MM.1S (cell line): ENCODE measurements at regions not wholly inside any gene's neighbourhood (a gene's known extent, or its start where the extent isn't known, plus 50 kb on each side); places are given as distances from the start of the nearest gene placed in this dataset.

Experiments
- EZH2 ChIP-seq: fragments of 300-600 bp; sonication (generic); optimal IDR thresholded peaks from 2 replicates; pipeline ENCODE3; 2017; ENCODE audit warnings: low read depth, mild to moderate bottlenecking, antibody characterized with exemption, low read length, mixed read lengths
- TF ChIP-seq, protein P1 (sequence below): fragments of 300-600 bp; sonication (generic); IDR thresholded peaks from 2 replicates; pipeline ENCODE4 v1.5.1; 2016; ENCODE audit warnings: antibody characterized with exemption, low read length, mixed read lengths

DNA sequence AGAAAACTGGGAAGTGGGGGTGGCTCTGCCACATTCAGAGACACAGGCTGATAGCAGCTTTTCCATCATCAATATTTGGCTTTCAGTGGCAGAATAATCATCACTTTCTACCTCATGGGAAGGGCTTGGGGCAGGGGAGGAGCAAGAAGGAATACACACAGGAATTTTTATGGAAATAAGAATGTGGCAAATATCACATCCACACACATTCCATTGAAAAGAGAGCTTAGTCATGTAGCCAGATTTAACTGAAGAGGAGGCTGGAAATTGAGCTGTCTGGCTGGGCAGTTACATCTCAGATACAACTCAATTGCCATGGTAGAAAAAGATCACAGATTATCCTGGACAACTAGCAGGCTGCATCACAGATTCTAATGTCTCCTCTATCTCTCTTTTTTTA is 1474.0 kb upstream of the ACVR2A start:
- TF ChIP-seq, protein P1, sequence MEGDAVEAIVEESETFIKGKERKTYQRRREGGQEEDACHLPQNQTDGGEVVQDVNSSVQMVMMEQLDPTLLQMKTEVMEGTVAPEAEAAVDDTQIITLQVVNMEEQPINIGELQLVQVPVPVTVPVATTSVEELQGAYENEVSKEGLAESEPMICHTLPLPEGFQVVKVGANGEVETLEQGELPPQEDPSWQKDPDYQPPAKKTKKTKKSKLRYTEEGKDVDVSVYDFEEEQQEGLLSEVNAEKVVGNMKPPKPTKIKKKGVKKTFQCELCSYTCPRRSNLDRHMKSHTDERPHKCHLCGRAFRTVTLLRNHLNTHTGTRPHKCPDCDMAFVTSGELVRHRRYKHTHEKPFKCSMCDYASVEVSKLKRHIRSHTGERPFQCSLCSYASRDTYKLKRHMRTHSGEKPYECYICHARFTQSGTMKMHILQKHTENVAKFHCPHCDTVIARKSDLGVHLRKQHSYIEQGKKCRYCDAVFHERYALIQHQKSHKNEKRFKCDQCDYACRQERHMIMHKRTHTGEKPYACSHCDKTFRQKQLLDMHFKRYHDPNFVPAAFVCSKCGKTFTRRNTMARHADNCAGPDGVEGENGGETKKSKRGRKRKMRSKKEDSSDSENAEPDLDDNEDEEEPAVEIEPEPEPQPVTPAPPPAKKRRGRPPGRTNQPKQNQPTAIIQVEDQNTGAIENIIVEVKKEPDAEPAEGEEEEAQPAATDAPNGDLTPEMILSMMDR = no peak
- no peak for TF ChIP-seq EZH2
